ENCODE measurements at regions not wholly inside any gene's neighbourhood (a gene's known extent, or its start where the extent isn't known, plus 50 kb on each side); places are given as distances from the start of the nearest gene placed in this dataset.

DNA sequence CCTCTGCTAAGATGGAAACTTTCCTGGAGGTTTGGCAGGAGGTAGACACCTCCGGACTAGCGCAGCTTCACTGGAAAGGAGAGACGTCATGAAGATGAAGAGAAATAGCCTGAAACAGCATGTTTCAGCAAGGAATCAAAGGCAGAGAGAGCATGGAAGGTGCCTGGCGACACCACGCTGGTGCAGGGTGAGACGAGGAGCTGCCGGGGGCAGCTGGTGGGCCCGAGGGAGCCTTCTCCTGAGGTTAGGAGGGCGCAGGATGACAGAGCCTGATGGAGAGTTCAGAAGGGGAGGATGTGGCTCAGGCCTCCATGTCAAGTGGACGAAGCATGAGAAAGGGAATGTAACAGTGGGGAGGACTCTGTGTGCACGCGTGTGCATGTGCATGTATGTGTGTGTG, 113.6 kb downstream of the TPRA1 start:
- TF ChIP-seq, protein P1, sequence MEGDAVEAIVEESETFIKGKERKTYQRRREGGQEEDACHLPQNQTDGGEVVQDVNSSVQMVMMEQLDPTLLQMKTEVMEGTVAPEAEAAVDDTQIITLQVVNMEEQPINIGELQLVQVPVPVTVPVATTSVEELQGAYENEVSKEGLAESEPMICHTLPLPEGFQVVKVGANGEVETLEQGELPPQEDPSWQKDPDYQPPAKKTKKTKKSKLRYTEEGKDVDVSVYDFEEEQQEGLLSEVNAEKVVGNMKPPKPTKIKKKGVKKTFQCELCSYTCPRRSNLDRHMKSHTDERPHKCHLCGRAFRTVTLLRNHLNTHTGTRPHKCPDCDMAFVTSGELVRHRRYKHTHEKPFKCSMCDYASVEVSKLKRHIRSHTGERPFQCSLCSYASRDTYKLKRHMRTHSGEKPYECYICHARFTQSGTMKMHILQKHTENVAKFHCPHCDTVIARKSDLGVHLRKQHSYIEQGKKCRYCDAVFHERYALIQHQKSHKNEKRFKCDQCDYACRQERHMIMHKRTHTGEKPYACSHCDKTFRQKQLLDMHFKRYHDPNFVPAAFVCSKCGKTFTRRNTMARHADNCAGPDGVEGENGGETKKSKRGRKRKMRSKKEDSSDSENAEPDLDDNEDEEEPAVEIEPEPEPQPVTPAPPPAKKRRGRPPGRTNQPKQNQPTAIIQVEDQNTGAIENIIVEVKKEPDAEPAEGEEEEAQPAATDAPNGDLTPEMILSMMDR (IDR thresholded peaks at IDR 0.05): no peak
- TF ChIP-seq POLR2A (IDR thresholded peaks at IDR 0.05): no peak
